BLaER1 treated with 17β-estradiol and CSF1 and Interleukin-3, amounts not matched to agents 10 nM and 100 nM (cell line): ENCODE measurements at regions not wholly inside any gene's neighbourhood (a gene's known extent, or its start where the extent isn't known, plus 50 kb on each side); places are given as distances from the start of the nearest gene placed in this dataset.
"Not testable (repeated sequence)": the region's sequence is repeated elsewhere in the genome, so short reads cannot be mapped to it uniquely, and the experiment has no call there.

ENCODE experiments used
- H3K27ac ChIP-seq, 11 experiments: shearing (Covaris generic); formaldehyde crosslinking; 2 replicates each; pipeline ENCODE4 v1.8.1; 2022
- H3K27me3 ChIP-seq, 11 experiments: shearing (Covaris generic); formaldehyde crosslinking; 2 replicates each; pipeline ENCODE4 v1.8.1; 2022
- H3K36me3 ChIP-seq, 11 experiments: shearing (Covaris generic); formaldehyde crosslinking; 2 replicates each; pipeline ENCODE4 v1.8.1; 2022
- H3K4me1 ChIP-seq, 10 experiments: shearing (Covaris generic); formaldehyde crosslinking; 2 replicates each; pipeline ENCODE4 v1.8.1; 2022
- H3K4me2 ChIP-seq, 11 experiments: shearing (Covaris generic); formaldehyde crosslinking; 2 replicates each; pipeline ENCODE4 v1.8.1; 2022
- H3K4me3 ChIP-seq, 10 experiments: shearing (Covaris generic); formaldehyde crosslinking; 2 replicates each; pipeline ENCODE4 v1.8.1; 2022
- H3K9ac ChIP-seq, 11 experiments: shearing (Covaris generic); formaldehyde crosslinking; 2 replicates each; pipeline ENCODE4 v1.8.1; 2022
- H3K9me3 ChIP-seq, 11 experiments: shearing (Covaris generic); formaldehyde crosslinking; replicated peaks in 1 of 11; 2 replicates each; pipeline ENCODE4 v1.8.1; 2022
- H4K20me1 ChIP-seq, 11 experiments: shearing (Covaris generic); formaldehyde crosslinking; 2 replicates each; pipeline ENCODE4 v1.8.1; 2022
- Cebpa-rat ChIP-seq, 11 experiments: shearing (Covaris generic); IDR thresholded peaks; 2 replicates each; pipeline ENCODE4 v1.8.1; 2022

DNA sequence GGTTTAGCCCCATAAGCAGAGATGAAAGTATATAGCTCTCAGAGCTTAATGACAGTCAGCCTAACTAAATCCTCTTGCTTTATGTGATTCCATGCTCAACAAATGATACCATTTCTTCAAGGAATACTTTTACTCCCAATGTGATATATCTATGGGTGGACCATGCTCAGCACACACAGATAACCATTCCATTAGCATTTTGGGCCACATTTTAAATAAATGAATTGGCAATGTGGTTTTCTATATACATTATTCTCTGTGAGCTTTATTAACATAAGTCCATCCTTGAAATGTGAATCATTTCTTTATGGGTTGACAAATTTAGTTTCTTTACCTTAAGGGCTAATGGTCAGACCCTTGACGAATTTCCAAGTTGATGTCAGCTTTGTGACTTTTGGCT, 329.3 kb upstream of the CITED2 start:
- H4K20me1 ChIP-seq: no peaks in the 10 kb centered on the region
- H3K27ac ChIP-seq: no peak overlapping the region
- no peaks in the 10 kb centered on the region for H3K4me1 ChIP-seq
- H3K4me3 ChIP-seq: no peak overlapping the region
- H3K9ac ChIP-seq: no peak overlapping the region
- no peak overlapping the region for H3K4me2 ChIP-seq
- no peaks in the 10 kb centered on the region for H3K27me3 ChIP-seq
- H3K36me3 ChIP-seq: no peaks in the 10 kb centered on the region
- TF ChIP-seq Cebpa-rat (IDR thresholded peaks at IDR 0.05): no peak
- H3K9me3 ChIP-seq: peaks cover 0 to 26% (median 17%) of the 10 kb centered on the region in 11 experiments; a peak in 14 of 22 replicates

DNA sequence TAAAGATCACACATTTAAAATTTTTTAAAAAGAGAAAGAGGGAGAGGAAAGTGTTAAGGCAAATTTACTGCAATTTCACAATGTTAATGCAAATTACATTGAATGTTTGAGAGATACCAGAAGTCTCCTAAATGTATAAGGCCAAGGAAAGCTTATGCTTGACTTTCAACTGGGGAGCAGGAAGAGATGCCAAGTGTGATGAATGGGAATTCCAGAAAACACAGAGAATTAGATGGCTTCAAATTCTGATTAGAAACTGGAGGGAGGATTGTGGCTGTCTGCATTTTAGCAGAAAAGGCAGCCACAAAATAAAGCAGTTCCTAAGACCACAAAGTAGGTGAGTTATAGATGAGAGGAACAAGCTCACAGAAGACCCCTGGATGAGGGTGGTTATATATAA, 328.3 kb upstream of the CITED2 start:
- H3K4me1 ChIP-seq: no peaks in the 10 kb centered on the region
- H3K4me3 ChIP-seq: no peak overlapping the region
- no peaks in the 10 kb centered on the region for H4K20me1 ChIP-seq
- no peak for TF ChIP-seq Cebpa-rat (IDR thresholded peaks at IDR 0.05)
- H3K27ac ChIP-seq: no peak overlapping the region
- H3K36me3 ChIP-seq: no peaks in the 10 kb centered on the region
- no peaks in the 10 kb centered on the region for H3K27me3 ChIP-seq
- no peak overlapping the region for H3K4me2 ChIP-seq
- H3K9ac ChIP-seq: no peak overlapping the region
- peaks cover 0 to 32% (median 24%) of the 10 kb centered on the region in 11 experiments; a peak in 17 of 22 replicates for H3K9me3 ChIP-seq

DNA sequence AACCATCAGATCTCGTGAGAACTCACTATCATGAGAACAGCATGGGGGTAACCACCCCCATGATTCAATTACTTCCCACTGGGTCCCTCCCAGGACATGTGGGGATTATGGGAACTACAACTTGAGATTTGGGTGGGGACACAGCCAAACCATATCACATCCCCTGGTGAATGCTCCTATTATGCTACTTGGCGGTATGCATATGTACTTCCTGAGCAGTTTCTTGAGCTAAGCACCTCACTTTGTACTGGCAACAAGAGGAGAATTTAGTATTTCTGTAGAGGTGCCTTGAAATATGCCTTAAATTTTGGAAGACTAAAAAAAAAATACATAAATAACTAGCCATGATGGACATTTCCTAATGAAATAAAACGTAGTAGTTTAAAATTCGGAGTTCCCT, 327.2 kb upstream of the CITED2 start:
- Histone ChIP-seq H3K4me1 (no peaks in the 10 kb centered on the region), H3K27ac (no peak overlapping the region), H3K9ac (no peak overlapping the region), H3K9me3 (peaks cover 0 to 35% (median 26%) of the 10 kb centered on the region in 11 experiments; a peak in 17 of 22 replicates), H4K20me1 (no peaks in the 10 kb centered on the region), H3K36me3 (no peaks in the 10 kb centered on the region), H3K4me2 (no peak overlapping the region), H3K4me3 (no peak overlapping the region), H3K27me3 (no peaks in the 10 kb centered on the region)
- TF ChIP-seq Cebpa-rat (IDR thresholded peaks at IDR 0.05): no peak

DNA sequence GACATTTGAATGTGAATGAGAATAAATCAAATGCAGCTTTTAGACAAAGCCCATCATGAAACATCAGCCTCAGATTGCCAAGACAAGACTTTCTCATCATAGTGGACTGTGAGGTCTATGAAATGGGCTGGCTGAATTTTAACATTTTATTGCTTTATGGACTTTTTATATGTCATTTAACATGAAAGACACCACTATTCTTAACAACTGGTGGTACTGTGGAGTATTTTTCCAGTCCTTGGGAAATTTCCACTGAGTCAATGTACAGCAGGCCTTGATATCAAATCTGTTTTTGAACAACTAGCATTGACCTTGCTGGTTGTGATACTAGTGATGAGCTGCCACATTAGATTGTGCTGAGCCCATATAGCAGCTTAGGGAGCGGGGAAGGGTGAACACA, 326.6 kb upstream of the CITED2 start:
- TF ChIP-seq Cebpa-rat (IDR thresholded peaks at IDR 0.05): no peak
- Histone ChIP-seq H3K4me1 (no peaks in the 10 kb centered on the region), H3K9me3 (peaks cover 0 to 35% (median 26%) of the 10 kb centered on the region in 11 experiments; a peak in 17 of 22 replicates), H3K4me3 (no peak overlapping the region), H3K27me3 (no peaks in the 10 kb centered on the region), H3K36me3 (no peaks in the 10 kb centered on the region), H3K27ac (no peak overlapping the region), H3K9ac (no peak overlapping the region), H4K20me1 (no peaks in the 10 kb centered on the region), H3K4me2 (no peak overlapping the region)

DNA sequence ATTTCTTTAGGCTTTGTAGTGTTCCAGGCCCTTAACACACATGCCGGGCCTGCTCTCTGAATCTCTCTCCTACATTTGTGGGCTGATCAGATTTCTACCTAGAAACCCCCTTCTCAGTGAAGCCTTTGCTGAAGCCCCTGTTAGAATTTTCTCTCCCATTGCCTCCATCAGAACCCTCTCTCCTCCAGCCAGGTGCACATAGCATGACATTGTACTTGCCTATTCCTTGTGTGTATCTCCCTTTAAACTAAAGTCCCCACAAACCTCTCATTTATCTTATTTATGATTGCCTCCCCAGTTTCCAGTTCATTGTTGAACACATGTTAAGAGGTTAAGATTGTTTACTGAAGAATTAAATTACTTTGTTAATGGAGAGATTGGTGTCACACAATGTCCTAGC, 325.5 kb upstream of the CITED2 start:
- Histone ChIP-seq H3K9me3 (peaks cover 0 to 25% (median 15%) of the 10 kb centered on the region in 11 experiments; a peak in 17 of 22 replicates), H3K4me3 (no peak overlapping the region), H3K27ac (no peak overlapping the region), H3K4me2 (no peak overlapping the region), H4K20me1 (no peaks in the 10 kb centered on the region), H3K27me3 (no peaks in the 10 kb centered on the region), H3K4me1 (no peaks in the 10 kb centered on the region), H3K9ac (no peak overlapping the region), H3K36me3 (no peaks in the 10 kb centered on the region)
- no peak for TF ChIP-seq Cebpa-rat (IDR thresholded peaks at IDR 0.05)

DNA sequence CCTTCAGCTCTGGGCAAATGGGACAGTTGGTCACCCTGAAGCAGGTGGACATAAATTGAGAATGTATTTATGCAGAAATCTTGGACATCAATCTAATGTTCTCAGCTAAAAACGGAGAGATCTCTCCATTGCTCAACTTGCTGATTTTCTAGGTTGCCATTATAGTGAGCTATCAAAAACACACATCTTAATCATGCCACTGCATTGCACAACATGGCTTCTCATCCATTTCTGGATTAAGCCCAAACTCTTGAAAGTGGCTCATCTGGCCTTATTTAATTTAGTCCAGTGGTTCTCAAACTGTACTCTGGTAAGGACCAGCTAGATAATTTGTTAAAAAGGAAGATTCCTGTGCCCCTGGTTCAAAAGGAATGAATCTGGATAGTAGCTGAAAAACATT, 324.9 kb upstream of the CITED2 start:
- Histone ChIP-seq H3K4me1 (no peaks in the 10 kb centered on the region), H3K4me2 (no peak overlapping the region), H3K27ac (no peak overlapping the region), H3K27me3 (no peaks in the 10 kb centered on the region), H3K9me3 (peaks cover 0 to 20% (median 12%) of the 10 kb centered on the region in 11 experiments; a peak in 15 of 22 replicates), H3K4me3 (no peak overlapping the region), H3K9ac (no peak overlapping the region), H4K20me1 (no peaks in the 10 kb centered on the region), H3K36me3 (no peaks in the 10 kb centered on the region)
- TF ChIP-seq Cebpa-rat (IDR thresholded peaks at IDR 0.05): no peak

DNA sequence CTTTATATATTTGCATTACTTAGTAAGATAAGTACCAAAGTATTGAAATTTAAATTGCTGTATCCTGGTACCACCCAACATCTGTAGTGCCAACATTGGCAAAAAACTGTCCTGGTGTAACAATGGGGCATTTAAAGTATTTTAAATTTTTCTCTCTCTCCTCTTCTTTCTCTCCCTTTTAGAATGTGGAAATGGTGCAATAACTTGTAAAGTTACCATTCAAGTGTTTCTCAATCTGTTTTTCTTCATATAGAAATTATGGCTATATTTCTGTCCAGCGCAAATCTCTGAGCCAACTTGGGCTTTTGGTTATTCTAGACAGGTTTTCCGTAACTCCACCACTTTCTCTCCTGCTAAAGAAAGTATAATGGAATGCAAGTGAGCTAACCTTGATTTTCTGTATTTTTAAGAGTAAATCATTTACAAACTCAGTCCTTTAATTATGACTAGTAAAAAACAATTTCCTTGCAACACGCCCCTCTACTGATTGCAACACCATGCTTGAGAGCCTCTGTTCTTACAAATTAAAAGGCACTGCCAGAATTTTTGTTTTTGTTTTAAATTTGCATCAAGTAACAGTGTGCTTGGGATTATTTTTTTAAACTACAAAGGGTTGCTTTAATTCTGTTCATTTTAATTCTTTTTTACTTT, 324.2 kb upstream of the CITED2 start:
- Histone ChIP-seq H3K27me3 (no peaks in the 10 kb centered on the region), H3K27ac (no peak overlapping the region), H3K9me3 (peaks cover 0 to 20% (median 12%) of the 10 kb centered on the region in 11 experiments; a peak in 15 of 22 replicates), H3K4me2 (no peak overlapping the region), H3K4me3 (no peak overlapping the region), H3K9ac (no peak overlapping the region), H4K20me1 (no peaks in the 10 kb centered on the region), H3K36me3 (no peaks in the 10 kb centered on the region), H3K4me1 (no peaks in the 10 kb centered on the region)
- TF ChIP-seq Cebpa-rat (IDR thresholded peaks at IDR 0.05): no peak

DNA sequence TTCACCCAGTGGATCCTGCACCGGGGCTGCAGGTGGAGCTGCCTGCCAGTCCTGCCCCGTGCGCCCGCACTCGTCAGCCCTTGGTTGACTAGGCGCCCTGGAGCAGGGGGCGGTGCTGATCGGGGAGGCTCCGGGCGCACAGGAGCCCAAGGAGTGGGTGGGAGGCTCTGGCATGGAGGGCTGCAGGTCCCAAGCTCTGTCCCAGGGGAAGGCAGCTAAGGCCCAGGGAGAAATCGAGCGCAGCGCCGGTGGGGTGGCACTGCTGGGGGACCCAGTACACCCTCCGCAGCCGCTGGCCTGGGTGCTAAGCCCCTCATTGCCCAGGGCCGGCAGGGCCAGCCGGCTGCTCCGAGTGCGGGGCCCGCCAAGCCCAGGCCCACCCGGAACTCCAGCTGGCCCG, 323.4 kb upstream of the CITED2 start:
- H3K9ac ChIP-seq, H3K27ac ChIP-seq, H3K4me3 ChIP-seq, H3K27me3 ChIP-seq, H3K4me2 ChIP-seq, H4K20me1 ChIP-seq, H3K4me1 ChIP-seq, H3K36me3 ChIP-seq: not testable (repeated sequence)
- H3K9me3 ChIP-seq: peaks cover 0 to 20% (median 12%) of the 10 kb centered on the region in 11 experiments; a peak in 15 of 22 replicates

DNA sequence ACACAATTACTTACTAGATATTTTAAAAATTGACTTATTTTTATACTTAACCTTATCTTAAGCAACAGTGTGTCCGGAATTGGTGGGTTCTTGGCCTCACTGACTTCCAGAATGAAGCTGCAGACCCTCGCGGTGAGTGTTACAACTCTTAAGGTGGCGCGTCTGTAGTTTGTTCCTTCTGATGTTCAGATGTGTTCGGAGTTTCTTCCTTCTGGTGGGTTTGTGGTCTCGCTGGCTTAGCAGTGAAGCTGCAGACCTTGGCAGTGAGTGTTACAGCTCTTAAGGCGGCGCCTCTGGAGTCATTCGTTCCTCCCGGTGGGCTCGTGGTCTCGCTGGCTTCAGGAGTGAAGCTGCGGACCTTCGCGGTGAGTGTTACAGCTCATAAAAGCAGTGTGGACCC, 322.5 kb upstream of the CITED2 start:
- not testable (repeated sequence) for H3K27ac ChIP-seq, H3K4me2 ChIP-seq

DNA sequence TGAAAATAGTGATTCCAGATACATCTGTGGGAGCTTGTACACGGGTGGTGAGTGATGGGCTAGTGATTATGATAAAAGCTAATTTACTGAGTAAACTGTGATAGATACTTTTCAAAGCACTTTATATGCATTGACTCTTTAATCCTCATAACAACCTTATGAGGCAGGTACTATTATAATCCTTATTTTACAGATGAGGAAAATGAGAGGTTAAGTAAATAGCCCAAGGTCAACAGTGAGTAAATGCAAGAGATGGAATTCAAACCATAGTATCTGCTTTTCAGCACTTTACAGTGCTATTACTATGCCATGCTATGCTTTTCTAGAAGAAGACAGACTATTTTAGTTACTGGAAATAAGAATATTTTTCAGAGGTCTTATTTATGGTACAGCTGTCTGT, 320.9 kb upstream of the CITED2 start:
- Histone ChIP-seq H3K4me3 (no peak overlapping the region), H3K9ac (no peak overlapping the region), H3K9me3 (peaks cover 0 to 11% (median 8%) of the 10 kb centered on the region in 11 experiments; a peak in 13 of 22 replicates), H3K4me2 (no peak overlapping the region), H3K4me1 (no peaks in the 10 kb centered on the region), H4K20me1 (no peaks in the 10 kb centered on the region), H3K27ac (no peak overlapping the region), H3K36me3 (no peaks in the 10 kb centered on the region), H3K27me3 (no peaks in the 10 kb centered on the region)
- no peak for TF ChIP-seq Cebpa-rat (IDR thresholded peaks at IDR 0.05)

More for the DNA sequence above, 322.5 kb upstream of the CITED2 start:
- H3K27me3 ChIP-seq, H3K4me3 ChIP-seq, H3K4me1 ChIP-seq, H3K9ac ChIP-seq, H4K20me1 ChIP-seq, H3K36me3 ChIP-seq: not testable (repeated sequence)
- peaks cover 0 to 18% (median 12%) of the 10 kb centered on the region in 11 experiments; a peak in 15 of 22 replicates for H3K9me3 ChIP-seq
